Suprapubic skin (tissue), 4 donors: ENCODE measurements at regions not wholly inside any gene's neighbourhood (a gene's known extent, or its start where the extent isn't known, plus 50 kb on each side); places are given as distances from the start of the nearest gene placed in this dataset.

Source experiments
- POLR2A ChIP-seq, 2 donors: fragments of 450-650 bp; IDR thresholded peaks; one replicate each; pipeline ENCODE4 v1.6.1; 2017; ENCODE audit warnings: antibody characterized with exemption in 2 of 2, mild to moderate bottlenecking in 2 of 2, moderate library complexity in 2 of 2
- POLR2AphosphoS5 ChIP-seq, 3 donors: sonication (generic); formaldehyde crosslinking; IDR thresholded peaks; one replicate each; pipeline ENCODE4 v1.6.1; 2017; ENCODE audit warnings: antibody characterized with exemption in 3 of 3
- TF ChIP-seq, protein P1 (sequence below), 2 donors: fragments of 200-600 bp in 1 of 2; fragments of 450-650 bp in 1 of 2; sonication (generic) in 1 of 2; IDR thresholded peaks; one replicate each; pipeline ENCODE4 v1.5.1; 2016 to 2019; ENCODE audit warnings: antibody characterized with exemption in 2 of 2, mild to moderate bottlenecking in 1 of 2, moderate library complexity in 1 of 2

DNA sequence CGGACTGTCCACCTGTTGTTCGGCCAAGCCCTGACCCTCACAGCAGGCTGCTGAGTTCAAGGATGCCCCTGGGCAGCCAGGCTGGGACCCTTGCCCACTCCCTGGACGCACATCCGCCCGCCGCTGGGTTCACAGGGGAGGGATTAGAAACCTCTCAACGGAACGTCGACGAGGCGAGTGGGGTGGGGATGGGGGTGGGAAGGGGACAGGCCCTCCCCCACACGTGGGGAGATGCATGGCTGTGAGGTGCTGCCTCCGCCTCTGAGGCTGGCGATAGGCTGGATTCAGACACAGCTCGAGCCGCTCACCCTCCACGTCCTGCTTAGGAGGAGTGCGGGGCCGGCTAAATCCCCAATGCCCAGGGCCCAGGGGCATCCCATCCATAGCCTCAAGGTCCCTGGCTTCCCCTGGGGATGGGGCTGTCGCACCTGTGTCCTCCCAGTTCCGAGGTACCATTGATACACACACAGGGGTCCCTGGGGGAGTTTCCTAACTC is 90.6 kb upstream of the BHLHE23 start:
- TF ChIP-seq, protein P1, sequence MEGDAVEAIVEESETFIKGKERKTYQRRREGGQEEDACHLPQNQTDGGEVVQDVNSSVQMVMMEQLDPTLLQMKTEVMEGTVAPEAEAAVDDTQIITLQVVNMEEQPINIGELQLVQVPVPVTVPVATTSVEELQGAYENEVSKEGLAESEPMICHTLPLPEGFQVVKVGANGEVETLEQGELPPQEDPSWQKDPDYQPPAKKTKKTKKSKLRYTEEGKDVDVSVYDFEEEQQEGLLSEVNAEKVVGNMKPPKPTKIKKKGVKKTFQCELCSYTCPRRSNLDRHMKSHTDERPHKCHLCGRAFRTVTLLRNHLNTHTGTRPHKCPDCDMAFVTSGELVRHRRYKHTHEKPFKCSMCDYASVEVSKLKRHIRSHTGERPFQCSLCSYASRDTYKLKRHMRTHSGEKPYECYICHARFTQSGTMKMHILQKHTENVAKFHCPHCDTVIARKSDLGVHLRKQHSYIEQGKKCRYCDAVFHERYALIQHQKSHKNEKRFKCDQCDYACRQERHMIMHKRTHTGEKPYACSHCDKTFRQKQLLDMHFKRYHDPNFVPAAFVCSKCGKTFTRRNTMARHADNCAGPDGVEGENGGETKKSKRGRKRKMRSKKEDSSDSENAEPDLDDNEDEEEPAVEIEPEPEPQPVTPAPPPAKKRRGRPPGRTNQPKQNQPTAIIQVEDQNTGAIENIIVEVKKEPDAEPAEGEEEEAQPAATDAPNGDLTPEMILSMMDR (IDR thresholded peaks at IDR 0.05): no peak
- no peak for TF ChIP-seq POLR2AphosphoS5 (IDR thresholded peaks at IDR 0.05)
- TF ChIP-seq POLR2A (IDR thresholded peaks at IDR 0.05): no peak
